HUES64 (cell line): ENCODE measurements at regions not wholly inside any gene's neighbourhood (a gene's known extent, or its start where the extent isn't known, plus 50 kb on each side); places are given as distances from the start of the nearest gene placed in this dataset.

Experiments
- H3K27ac ChIP-seq: 2 replicates; pipeline ENCODE4 v1.7.0; 2013; ENCODE audit warnings: low read depth, low read length, inconsistent platforms
- H3K27me3 ChIP-seq: 2 replicates; pipeline ENCODE4 v1.6.1; 2013; ENCODE audit warnings: mild to moderate bottlenecking, low read length; ENCODE audit not compliant: insufficient read depth
- H3K36me3 ChIP-seq: 2 replicates; pipeline ENCODE4 v1.6.1; 2013; ENCODE audit warnings: mild to moderate bottlenecking, low read length; ENCODE audit not compliant: insufficient read depth
- H3K4me1 ChIP-seq: 2 replicates; pipeline ENCODE4 v1.6.1; 2013; ENCODE audit warnings: mild to moderate bottlenecking, low read length, moderate library complexity; ENCODE audit not compliant: insufficient read depth
- H3K4me3 ChIP-seq: 2 replicates; pipeline ENCODE4 v1.5.1; 2013; ENCODE audit warnings: mild to moderate bottlenecking, low read length, moderate library complexity
- H3K9ac ChIP-seq: 2 replicates; pipeline ENCODE4 v1.6.1; 2013; ENCODE audit warnings: mild to moderate bottlenecking, low read depth, low read length
- H3K9me3 ChIP-seq: 2 replicates; pipeline ENCODE4 v1.6.1; 2013; ENCODE audit warnings: low read depth, low read length; ENCODE audit not compliant: insufficient read depth
- WGBS: fragments of 150-250, 120-280 bp; methylation state at CpG from one replicate; pipeline ENCODE4 v1.1.7; 2013; ENCODE audit warnings: missing lambda C conversion rate; 5-methylcytosine and 5-hydroxymethylcytosine counted together

- Histone ChIP-seq H3K4me3 (no peak overlapping the region), H3K9me3 (no peaks in the 10 kb centered on the region), H3K4me1 (peaks cover 25% of the 10 kb centered on the region), H3K27ac (no peak overlapping the region), H3K9ac (no peak overlapping the region), H3K36me3 (no peaks in the 10 kb centered on the region), H3K27me3 (no peaks in the 10 kb centered on the region)
- WGBS, result 91% methylated on average over 6 of the region's 6 CpGs
These were observed 81.1 kb downstream of the SEC61B start for GRCh38 chr9:99303177-99303576.

DNA sequence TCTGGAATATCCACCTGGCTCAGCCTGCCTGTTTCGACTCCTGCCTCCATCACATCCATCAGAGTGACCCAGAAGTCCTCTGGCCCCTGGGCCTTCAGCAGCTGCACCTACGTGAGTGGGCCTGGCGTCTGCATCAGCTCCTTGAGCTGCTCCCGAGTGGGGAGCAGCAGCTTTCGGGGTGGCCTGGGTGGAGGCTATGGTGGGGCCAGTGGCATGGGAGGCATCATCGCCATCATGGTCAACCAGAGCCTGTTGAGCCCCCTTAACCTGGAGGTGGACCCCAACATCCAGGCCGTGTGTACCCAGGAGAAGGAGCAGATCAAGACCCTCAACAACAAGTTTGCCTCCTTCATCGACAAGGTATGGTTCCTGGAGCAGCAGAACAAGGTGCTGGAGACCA lies 83.0 kb downstream of the SEC61B start:
- 94% methylated on average over 8 of the region's 8 CpGs for WGBS
- H3K36me3 ChIP-seq, result no peaks in the 10 kb centered on the region
- H3K9me3 ChIP-seq, result no peaks in the 10 kb centered on the region
- H3K27me3 ChIP-seq, result no peaks in the 10 kb centered on the region
- 0 out of 2 replicates have a peak, but pooled peaks cover 17% of the 10 kb centered on the region for H3K4me1 ChIP-seq
- H3K9ac ChIP-seq, result no peak overlapping the region
- no peak overlapping the region for H3K27ac ChIP-seq
- no peak overlapping the region for H3K4me3 ChIP-seq

GRCh38 chr9:99305820-99306811 lies 84.0 kb downstream of the SEC61B start:
- Histone ChIP-seq H3K27me3 (no peaks in the 10 kb centered on the region), H3K27ac (no peak overlapping the region), H3K9ac (no peak overlapping the region), H3K4me3 (no peak overlapping the region), H3K4me1 (0 out of 2 replicates have a peak, but pooled peaks cover 11% of the 10 kb centered on the region), H3K36me3 (no peaks in the 10 kb centered on the region), H3K9me3 (no peaks in the 10 kb centered on the region)
- WGBS, result 94% methylated on average over 41 of the region's 41 CpGs

DNA sequence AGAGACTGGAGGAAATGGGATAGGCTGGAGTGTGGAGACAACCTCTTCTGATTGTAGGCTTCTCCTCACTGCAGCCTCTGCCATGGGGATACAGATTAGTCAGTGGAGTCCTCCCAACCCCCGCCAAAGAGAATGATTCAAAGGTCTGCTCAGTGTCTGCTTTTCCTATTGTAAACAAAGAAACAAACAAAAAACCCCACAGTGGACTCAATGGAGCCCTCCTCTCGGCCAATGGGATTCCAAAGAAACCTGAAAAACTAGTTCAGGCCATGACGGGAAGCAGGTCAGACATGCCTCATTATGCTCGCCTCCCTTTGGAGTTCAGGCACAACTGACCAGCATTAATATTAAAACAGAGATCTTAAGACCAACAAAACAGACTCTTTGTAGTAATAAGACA lies 85.8 kb downstream of the SEC61B start:
- no peaks in the 10 kb centered on the region for H3K9me3 ChIP-seq
- 64% methylated on average over 4 of the region's 4 CpGs for WGBS
- H3K4me1 ChIP-seq, result 0 out of 2 replicates have a peak, but pooled peaks cover 11% of the 10 kb centered on the region
- no peaks in the 10 kb centered on the region for H3K36me3 ChIP-seq
- no peak overlapping the region; the same call in 1 of the 2 replicates for H3K27ac ChIP-seq
- no peak overlapping the region for H3K4me3 ChIP-seq
- no peak overlapping the region for H3K9ac ChIP-seq
- H3K27me3 ChIP-seq, result no peaks in the 10 kb centered on the region

GRCh38 chr9:99309141-99309939 lies 87.3 kb downstream of the SEC61B start:
- Histone ChIP-seq H3K9ac (no peak overlapping the region), H3K4me3 (no peak overlapping the region), H3K27me3 (no peaks in the 10 kb centered on the region), H3K36me3 (no peaks in the 10 kb centered on the region), H3K27ac (no peak overlapping the region), H3K9me3 (no peaks in the 10 kb centered on the region), H3K4me1 (0 out of 2 replicates have a peak, but pooled peaks cover 11% of the 10 kb centered on the region)
- 89% methylated on average over 3 of the region's 7 CpGs for WGBS

DNA sequence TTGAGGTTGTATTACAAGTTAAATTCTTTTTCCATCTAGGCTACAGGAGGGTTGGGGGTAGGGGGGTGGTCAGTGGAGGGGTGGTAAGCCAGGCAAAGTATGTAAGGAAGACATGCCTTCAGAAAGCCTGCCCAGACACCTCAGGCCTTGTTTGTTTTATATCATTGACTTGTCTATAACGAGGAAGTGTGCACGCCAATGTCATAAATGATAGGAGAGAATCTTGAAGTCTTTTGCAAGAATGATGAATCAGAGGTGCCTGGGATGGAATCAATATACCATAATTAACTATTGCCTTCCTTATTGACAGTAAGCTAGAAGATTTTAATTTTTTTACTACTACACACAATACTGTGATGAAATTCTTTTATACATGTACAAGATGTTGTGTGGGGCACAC lies 90.7 kb downstream of the SEC61B start:
- Histone ChIP-seq H3K4me3 (no peak overlapping the region), H3K4me1 (0 out of 2 replicates have a peak, but pooled peaks cover 7% of the 10 kb centered on the region), H3K36me3 (no peaks in the 10 kb centered on the region), H3K9me3 (no peaks in the 10 kb centered on the region), H3K27ac (no peak overlapping the region), H3K9ac (no peak overlapping the region), H3K27me3 (no peaks in the 10 kb centered on the region)
- 93% methylated on average over 2 of the region's 2 CpGs for WGBS

DNA sequence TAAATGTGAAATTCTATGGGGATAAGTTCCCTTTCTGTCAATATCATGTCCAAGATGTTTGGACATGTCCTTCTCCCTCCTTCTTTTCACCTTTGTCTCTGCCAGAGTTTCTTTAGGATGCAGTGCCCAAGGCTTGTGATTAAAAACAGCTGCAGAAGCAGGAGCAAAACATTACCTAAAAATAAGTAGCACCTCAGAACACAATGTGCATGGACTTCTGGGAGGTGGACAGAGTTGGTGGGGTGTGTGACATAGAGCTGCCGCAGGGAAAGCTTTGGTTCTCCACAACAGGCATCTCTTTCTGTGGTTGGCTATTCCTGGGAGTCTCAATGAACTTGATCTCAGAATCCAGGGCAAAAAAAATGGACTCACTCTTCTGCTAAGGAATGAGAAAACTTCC lies 97.0 kb downstream of the SEC61B start:
- peaks cover 4% of the 10 kb centered on the region; the same call in 1 of the 2 replicates for H3K4me1 ChIP-seq
- no peaks in the 10 kb centered on the region for H3K9me3 ChIP-seq
- no peak overlapping the region for H3K27ac ChIP-seq
- H3K4me3 ChIP-seq, result no peak overlapping the region
- 94% methylated on average over 1 of the region's 1 CpG for WGBS
- H3K36me3 ChIP-seq, result no peaks in the 10 kb centered on the region
- no peaks in the 10 kb centered on the region for H3K27me3 ChIP-seq
- H3K9ac ChIP-seq, result no peak overlapping the region

GRCh38 chr9:99322299-99322698 lies 100.2 kb downstream of the SEC61B start:
- Histone ChIP-seq H3K27me3 (no peaks in the 10 kb centered on the region), H3K9ac (no peak overlapping the region), H3K4me1 (peaks cover 4% of the 10 kb centered on the region; the same call in 1 of the 2 replicates), H3K27ac (no peak overlapping the region), H3K4me3 (no peak overlapping the region), H3K9me3 (no peaks in the 10 kb centered on the region), H3K36me3 (no peaks in the 10 kb centered on the region)
- 30% methylated on average over 1 of the region's 1 CpG for WGBS

GRCh38 chr9:99326112-99326916 lies 104.2 kb downstream of the SEC61B start:
- H3K4me1 ChIP-seq, result peaks cover 4% of the 10 kb centered on the region; the same call in 1 of the 2 replicates
- H3K27ac ChIP-seq, result no peak overlapping the region
- H3K9ac ChIP-seq, result no peak overlapping the region
- no peaks in the 10 kb centered on the region for H3K27me3 ChIP-seq
- no peaks in the 10 kb centered on the region for H3K9me3 ChIP-seq
- 93% methylated on average over 5 of the region's 5 CpGs for WGBS
- no peak overlapping the region for H3K4me3 ChIP-seq
- no peaks in the 10 kb centered on the region for H3K36me3 ChIP-seq

DNA sequence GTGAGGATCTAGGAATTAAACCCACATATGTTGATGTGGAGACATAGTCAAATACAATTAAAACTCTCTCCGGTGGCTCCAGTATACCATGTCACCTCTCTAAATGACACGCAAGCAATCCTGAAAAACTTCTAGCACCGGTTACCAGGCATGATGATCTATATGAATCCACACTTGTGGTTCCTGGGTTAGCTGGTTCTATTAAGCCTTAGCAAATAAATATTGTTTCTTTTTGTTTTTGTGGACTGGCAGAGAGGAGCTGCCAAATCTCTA lies 104.8 kb downstream of the SEC61B start:
- Histone ChIP-seq H3K4me1 (0 out of 2 replicates have a peak, but pooled peaks cover 4% of the 10 kb centered on the region), H3K9ac (no peak overlapping the region), H3K4me3 (no peak overlapping the region), H3K27ac (no peak overlapping the region), H3K9me3 (no peaks in the 10 kb centered on the region), H3K27me3 (no peaks in the 10 kb centered on the region), H3K36me3 (no peaks in the 10 kb centered on the region)
- 93% methylated on average over 3 of the region's 3 CpGs for WGBS
